Lung (tissue), 11 donors: ENCODE measurements at regions not wholly inside any gene's neighbourhood (a gene's known extent, or its start where the extent isn't known, plus 50 kb on each side); places are given as distances from the start of the nearest gene placed in this dataset.

ENCODE experiments used
- ATAC-seq: fragments of 200-7000 bp; cut with Tn5 transposase; one replicate; pipeline ENCODE4 v1.9.1; 2020; ENCODE audit warnings: moderate number of reproducible peaks; ENCODE audit not compliant: insufficient read depth, low FRiP score
- DNase-seq, 3 donors: peaks; one replicate each; pipeline ENCODE4 v3.0.0-alpha.2; 2013 to 2017
- H3K27ac ChIP-seq, 2 donors: one replicate each; pipeline ENCODE4 v1.5.1; 2013; ENCODE audit warnings: mild to moderate bottlenecking in 2 of 2, moderate library complexity in 2 of 2, control low read depth in 1 of 2, inconsistent platforms in 1 of 2, low read depth in 1 of 2, low read length in 1 of 2
- H3K27me3 ChIP-seq, 3 donors: one replicate each; pipeline ENCODE4 v1.5.1; 2013; ENCODE audit warnings: low read length in 2 of 3; ENCODE audit not compliant: control insufficient read depth in 3 of 3, insufficient read depth in 3 of 3
- H3K36me3 ChIP-seq, 4 donors: one replicate each; pipeline ENCODE4 v1.5.1; 2013; ENCODE audit warnings: low read length in 4 of 4, mild to moderate bottlenecking in 1 of 4, moderate library complexity in 1 of 4; ENCODE audit not compliant: control insufficient read depth in 4 of 4, insufficient read depth in 4 of 4
- H3K4me1 ChIP-seq, 5 donors: one replicate each; pipeline ENCODE4 v1.5.1; 2013; ENCODE audit warnings: low read length in 5 of 5, mild to moderate bottlenecking in 2 of 5, moderate library complexity in 1 of 5; ENCODE audit not compliant: control insufficient read depth in 5 of 5, insufficient read depth in 5 of 5
- H3K4me3 ChIP-seq: one replicate; pipeline ENCODE4 v1.5.1; 2013; ENCODE audit warnings: mild to moderate bottlenecking, control low read depth, moderate library complexity
- H3K9ac ChIP-seq, 2 donors: one replicate each; pipeline ENCODE4 v1.5.1; 2013; ENCODE audit warnings: low read length in 2 of 2, control low read depth in 1 of 2; ENCODE audit not compliant: insufficient read depth in 1 of 2
- H3K9me3 ChIP-seq, 4 donors: one replicate each; pipeline ENCODE4 v1.5.1; 2013; ENCODE audit warnings: low read length in 3 of 4, mild to moderate bottlenecking in 1 of 4, moderate library complexity in 1 of 4; ENCODE audit not compliant: control insufficient read depth in 4 of 4, insufficient read depth in 3 of 4
- WGBS, 2 donors: extraction: QIAGEN DNeasy Blood & Tissue Kit; methylation state at CpG; one replicate each; pipeline ENCODE4 v1.1.7; 2013; 5-methylcytosine and 5-hydroxymethylcytosine counted together
- TF ChIP-seq, protein P1 (sequence below): IDR thresholded peaks from 2 replicates; pipeline ENCODE4 v1.5.1; 2012; ENCODE audit warnings: mild to moderate bottlenecking; ENCODE audit errors: control extremely low read depth, extremely low read depth
- donor health status: control.
- donor health status: control.
- donor health status: Bipolar disorder and iron deficiency.
- donor health status: healthy.
- donor health status: DM: yes; HTN: yes; CAD: no.

DNA sequence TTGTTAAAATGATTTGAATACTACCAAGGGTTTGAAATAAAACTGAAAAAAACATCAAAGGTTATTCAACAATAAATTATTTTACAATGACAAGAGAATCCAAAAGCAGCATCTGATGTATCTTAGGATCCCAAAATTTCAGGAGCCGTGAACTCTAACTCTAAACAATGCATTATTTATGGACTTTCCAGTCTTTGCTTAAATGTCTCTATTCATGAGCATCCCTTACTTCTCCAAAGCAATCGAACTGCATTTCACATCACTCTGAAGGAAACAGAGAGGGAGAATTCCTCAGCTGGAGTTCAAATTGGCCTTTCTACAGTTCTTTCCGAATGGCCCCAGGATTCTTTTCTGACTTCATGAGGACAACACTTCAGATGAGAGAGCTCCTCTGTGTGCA lies 229.1 kb downstream of the CBLN4 start:
- Histone ChIP-seq H3K9ac (no peak overlapping the region), H3K27ac (no peak overlapping the region), H3K4me1 (peaks cover 0 to 17% (median 0%) of the 10 kb centered on the region in 5 donors), H3K27me3 (no peaks in the 10 kb centered on the region), H3K9me3 (peaks cover 0 to 3% (median 0%) of the 10 kb centered on the region in 4 donors), H3K4me3 (no peak overlapping the region), H3K36me3 (no peaks in the 10 kb centered on the region)
- DNase-seq (peak in 2 of 3 donors; percentile 72 to 75), ATAC-seq (no peak)
- TF ChIP-seq, protein P1, sequence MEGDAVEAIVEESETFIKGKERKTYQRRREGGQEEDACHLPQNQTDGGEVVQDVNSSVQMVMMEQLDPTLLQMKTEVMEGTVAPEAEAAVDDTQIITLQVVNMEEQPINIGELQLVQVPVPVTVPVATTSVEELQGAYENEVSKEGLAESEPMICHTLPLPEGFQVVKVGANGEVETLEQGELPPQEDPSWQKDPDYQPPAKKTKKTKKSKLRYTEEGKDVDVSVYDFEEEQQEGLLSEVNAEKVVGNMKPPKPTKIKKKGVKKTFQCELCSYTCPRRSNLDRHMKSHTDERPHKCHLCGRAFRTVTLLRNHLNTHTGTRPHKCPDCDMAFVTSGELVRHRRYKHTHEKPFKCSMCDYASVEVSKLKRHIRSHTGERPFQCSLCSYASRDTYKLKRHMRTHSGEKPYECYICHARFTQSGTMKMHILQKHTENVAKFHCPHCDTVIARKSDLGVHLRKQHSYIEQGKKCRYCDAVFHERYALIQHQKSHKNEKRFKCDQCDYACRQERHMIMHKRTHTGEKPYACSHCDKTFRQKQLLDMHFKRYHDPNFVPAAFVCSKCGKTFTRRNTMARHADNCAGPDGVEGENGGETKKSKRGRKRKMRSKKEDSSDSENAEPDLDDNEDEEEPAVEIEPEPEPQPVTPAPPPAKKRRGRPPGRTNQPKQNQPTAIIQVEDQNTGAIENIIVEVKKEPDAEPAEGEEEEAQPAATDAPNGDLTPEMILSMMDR = no peak
- 79 to 80% methylated on average over 3 of the region's 3 CpGs for WGBS, 2 donors

DNA sequence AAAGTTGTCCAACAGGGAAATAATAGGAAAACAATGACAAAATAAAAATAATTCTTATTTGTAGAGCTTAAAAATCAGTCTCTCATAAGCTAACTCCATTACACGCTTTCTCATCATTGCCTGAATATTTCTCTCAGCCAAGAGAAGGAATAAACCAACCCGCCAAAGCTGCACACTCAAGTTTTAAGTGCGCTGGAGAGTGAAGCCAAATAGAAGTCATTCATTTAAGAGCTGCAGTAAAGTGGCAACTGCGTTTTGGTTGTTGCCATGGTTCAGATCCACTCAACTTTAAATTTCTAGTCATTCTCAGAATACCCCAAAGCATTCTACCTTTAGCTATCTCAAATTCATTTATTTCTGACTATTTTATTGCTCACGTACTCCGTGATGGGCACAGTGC lies 230.7 kb downstream of the CBLN4 start:
- Histone ChIP-seq H3K4me3 (no peak overlapping the region), H3K27ac (no peak overlapping the region), H3K36me3 (no peaks in the 10 kb centered on the region), H3K9me3 (peaks cover 0 to 3% (median 0%) of the 10 kb centered on the region in 4 donors), H3K9ac (no peak overlapping the region), H3K4me1 (peaks cover 0 to 17% (median 0%) of the 10 kb centered on the region in 5 donors), H3K27me3 (no peaks in the 10 kb centered on the region)
- 70 to 80% methylated on average over 6 of the region's 6 CpGs for WGBS, 2 donors
- TF ChIP-seq, protein P1 = no peak
- ATAC-seq (no peak), DNase-seq (peak; percentile 39 to 75 (median 45))

DNA sequence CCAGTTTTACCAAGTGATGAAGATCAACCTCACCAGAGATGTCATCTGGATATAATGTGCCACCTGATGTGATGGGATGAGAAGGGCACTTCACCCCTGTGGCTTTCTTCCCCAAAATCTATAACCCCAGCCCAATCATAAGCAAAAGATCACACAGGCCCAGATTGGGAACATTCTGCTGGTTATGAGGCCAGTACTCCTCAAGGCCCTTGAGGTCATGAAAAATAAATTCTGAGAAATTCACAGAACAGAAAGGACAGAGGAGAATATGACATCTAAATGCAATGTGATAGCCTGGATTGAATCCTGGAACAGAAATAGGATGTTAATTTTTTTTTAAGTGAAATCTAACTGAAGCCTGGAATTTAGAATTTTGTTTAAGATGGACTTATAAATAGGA lies 243.5 kb downstream of the CBLN4 start:
- ATAC-seq = no peak
- no peak overlapping the region for H3K4me3 ChIP-seq
- no peak overlapping the region for H3K9ac ChIP-seq
- no peak for DNase-seq
- H3K9me3 ChIP-seq = peaks cover 0 to 9% (median 6%) of the 10 kb centered on the region in 4 donors
- no peak overlapping the region for H3K27ac ChIP-seq
- TF ChIP-seq, protein P1 = no peak
- no peaks in the 10 kb centered on the region for H3K27me3 ChIP-seq
- no peaks in the 10 kb centered on the region for H3K36me3 ChIP-seq
- peaks cover 0 to 27% (median 5%) of the 10 kb centered on the region in 5 donors for H3K4me1 ChIP-seq

DNA sequence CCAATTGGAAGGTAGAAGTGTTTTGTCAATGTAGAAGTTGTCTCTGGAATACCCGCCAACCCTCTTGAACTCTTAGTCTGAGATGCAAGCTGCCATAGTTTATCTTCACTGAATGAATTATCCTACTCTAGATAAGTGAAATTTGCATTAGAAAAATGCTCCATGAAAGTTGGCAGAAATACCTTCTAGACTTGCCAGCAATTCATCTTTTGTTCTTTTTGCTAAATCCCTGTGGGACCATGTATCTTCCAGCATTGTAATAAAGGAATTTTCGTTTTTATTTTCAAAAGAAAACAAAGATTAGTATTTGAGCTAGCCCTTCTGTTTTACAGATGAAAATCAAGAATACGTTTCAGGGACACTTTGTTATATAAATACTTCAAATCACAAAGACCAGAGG lies 244.2 kb downstream of the CBLN4 start:
- H3K27ac ChIP-seq = no peak overlapping the region
- H3K27me3 ChIP-seq = no peaks in the 10 kb centered on the region
- peaks cover 0 to 9% (median 6%) of the 10 kb centered on the region in 4 donors for H3K9me3 ChIP-seq
- TF ChIP-seq, protein P1 = no peak
- peaks cover 0 to 27% (median 5%) of the 10 kb centered on the region in 5 donors for H3K4me1 ChIP-seq
- H3K4me3 ChIP-seq = no peak overlapping the region
- H3K9ac ChIP-seq = no peak overlapping the region
- 56 to 68% methylated on average over 3 of the region's 3 CpGs for WGBS, 2 donors
- DNase-seq = peak in 1 of 3 donors; percentile 63
- no peak for ATAC-seq
- no peaks in the 10 kb centered on the region for H3K36me3 ChIP-seq
